Heart left ventricle (tissue), 16 donors: ENCODE measurements at regions not wholly inside any gene's neighbourhood (a gene's known extent, or its start where the extent isn't known, plus 50 kb on each side); places are given as distances from the start of the nearest gene placed in this dataset.

ENCODE experiments used
- ATAC-seq, 4 donors: fragments of 200-7000 bp; cut with Tn5 transposase; one replicate each; pipeline ENCODE4 v1.9.1; 2020 to 2022; ENCODE audit warnings: moderate library complexity in 4 of 4, mild to moderate bottlenecking in 3 of 4, moderate number of reproducible peaks in 1 of 4
- DNase-seq, 5 donors: peaks; one replicate each; pipeline ENCODE4 v3.0.0-alpha.2; 2020
- H3K27ac ChIP-seq, 12 donors: fragments of 200-600 bp; sonication (generic) in 4 of 12; one replicate each; pipeline versions ENCODE4 v1.5.0 to v1.8.0; 2016 to 2022; ENCODE audit warnings: mild to moderate bottlenecking in 2 of 12
- H3K27me3 ChIP-seq, 9 donors: fragments of 200-600 bp; sonication (generic) in 2 of 9; one replicate each; pipeline versions ENCODE4 v1.5.1 to v1.8.0; 2016 to 2022; ENCODE audit warnings: mild to moderate bottlenecking in 3 of 9
- H3K36me3 ChIP-seq, 9 donors: fragments of 200-600 bp; sonication (generic) in 2 of 9; one replicate each; pipeline versions ENCODE4 v1.5.0 to v1.8.0; 2018 to 2022; ENCODE audit warnings: mild to moderate bottlenecking in 2 of 9
- H3K4me1 ChIP-seq, 12 donors: fragments of 200-600 bp; sonication (generic) in 4 of 12; one replicate each; pipeline versions ENCODE4 v1.5.0 to v1.8.0; 2016 to 2022; ENCODE audit warnings: mild to moderate bottlenecking in 3 of 12
- H3K4me3 ChIP-seq, 12 donors: fragments of 200-600 bp; sonication (generic) in 4 of 12; one replicate each; pipeline versions ENCODE4 v1.5.0 to v1.8.0; 2017 to 2022; ENCODE audit warnings: mild to moderate bottlenecking in 9 of 12, moderate library complexity in 4 of 12
- H3K9me3 ChIP-seq, 12 donors: fragments of 200-600 bp; sonication (generic) in 4 of 12; one replicate each; pipeline versions ENCODE4 v1.5.0 to v1.8.0; 2016 to 2022; ENCODE audit warnings: mild to moderate bottlenecking in 1 of 12
- POLR2A ChIP-seq, 2 donors: fragments of 450-650 bp; IDR thresholded peaks; one replicate each; pipeline ENCODE4 v1.6.1; 2017; ENCODE audit warnings: antibody characterized with exemption in 2 of 2, mild to moderate bottlenecking in 2 of 2, moderate library complexity in 2 of 2
- WGBS, 4 donors: extraction: QIAGEN DNeasy Blood & Tissue Kit in 2 of 4; methylation state at CpG; one replicate each; pipeline versions ENCODE4 v1.1.5 to v1.1.7; 2013 to 2018; 5-methylcytosine and 5-hydroxymethylcytosine counted together
- intact Hi-C, 10 donors: fragments of 100-400 bp; cut with DNase I; formaldehyde crosslinking; loops; one replicate each; pipeline versions ENCODE4 v1.11.1 to v1.14.2; 2022
- TF ChIP-seq, protein P1 (sequence below), 12 donors: fragments of 200-600 bp; sonication (generic) in 4 of 12; IDR thresholded peaks; one replicate each; pipeline versions ENCODE4 v1.5.0 to v1.8.0; 2018 to 2022; ENCODE audit warnings: antibody characterized with exemption in 12 of 12, mild to moderate bottlenecking in 5 of 12
- donor health status: ischemic (EF 13 %, LVEDD 7.1; RV severe dilation, severe dysfunction).
- donor health status: healthy with polysubstance abuse.
- donor health status: DM: no; HTN: yes; CAD: no.
- donor health status: DM: no; HTN: no; CAD: no.
- donor health status: ischemic (EF 25% LVEDD 6.9; RV normal size, moderate dysfunction).
- donor health status: ischemic (EF 25% LVEDD 5.7; RV mildly dilated, moderate dysfunction).
- donor health status: healthy.
- donor health status: DM: yes; HTN: yes; CAD: no.
- donor health status: ischemic (EF 35%, LVEDD 5.7; RV mildly dilated, moderate dysfunction).
- donor health status: nonischemic (EF 11% LVEDD 7.7; RV severe dilation, severe dysfunction).
- donor health status: DM: yes; HTN: yes; CAD: no.
- donor health status: PGD.
- donor health status: ischemic (EF 29% LVEDD 5.4; RV normal size, mild dysfunction).
- donor health status: nonischemic (EF 23%, LVEDD 6.1; RV moderate dilation, normal function).

GRCh38 chr11:29022676-29023075 lies 914.5 kb downstream of the METTL15 start:
- Histone ChIP-seq H3K9me3 (peaks cover 0 to 3% (median 0%) of the 10 kb centered on the region in 12 donors), H3K4me3 (no peak overlapping the region), H3K4me1 (no peaks in the 10 kb centered on the region), H3K27ac (no peak overlapping the region), H3K27me3 (no peaks in the 10 kb centered on the region), H3K36me3 (no peaks in the 10 kb centered on the region)
- DNase-seq (no peak), ATAC-seq (no peak)
- TF ChIP-seq, protein P1, sequence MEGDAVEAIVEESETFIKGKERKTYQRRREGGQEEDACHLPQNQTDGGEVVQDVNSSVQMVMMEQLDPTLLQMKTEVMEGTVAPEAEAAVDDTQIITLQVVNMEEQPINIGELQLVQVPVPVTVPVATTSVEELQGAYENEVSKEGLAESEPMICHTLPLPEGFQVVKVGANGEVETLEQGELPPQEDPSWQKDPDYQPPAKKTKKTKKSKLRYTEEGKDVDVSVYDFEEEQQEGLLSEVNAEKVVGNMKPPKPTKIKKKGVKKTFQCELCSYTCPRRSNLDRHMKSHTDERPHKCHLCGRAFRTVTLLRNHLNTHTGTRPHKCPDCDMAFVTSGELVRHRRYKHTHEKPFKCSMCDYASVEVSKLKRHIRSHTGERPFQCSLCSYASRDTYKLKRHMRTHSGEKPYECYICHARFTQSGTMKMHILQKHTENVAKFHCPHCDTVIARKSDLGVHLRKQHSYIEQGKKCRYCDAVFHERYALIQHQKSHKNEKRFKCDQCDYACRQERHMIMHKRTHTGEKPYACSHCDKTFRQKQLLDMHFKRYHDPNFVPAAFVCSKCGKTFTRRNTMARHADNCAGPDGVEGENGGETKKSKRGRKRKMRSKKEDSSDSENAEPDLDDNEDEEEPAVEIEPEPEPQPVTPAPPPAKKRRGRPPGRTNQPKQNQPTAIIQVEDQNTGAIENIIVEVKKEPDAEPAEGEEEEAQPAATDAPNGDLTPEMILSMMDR (IDR thresholded peaks at IDR 0.05): no peak
- TF ChIP-seq POLR2A (IDR thresholded peaks at IDR 0.05): no peak
- WGBS, 4 donors: 16 to 43% (median 24%) methylated on average over 2 of the region's 2 CpGs
- intact Hi-C loops: no loop called here

DNA sequence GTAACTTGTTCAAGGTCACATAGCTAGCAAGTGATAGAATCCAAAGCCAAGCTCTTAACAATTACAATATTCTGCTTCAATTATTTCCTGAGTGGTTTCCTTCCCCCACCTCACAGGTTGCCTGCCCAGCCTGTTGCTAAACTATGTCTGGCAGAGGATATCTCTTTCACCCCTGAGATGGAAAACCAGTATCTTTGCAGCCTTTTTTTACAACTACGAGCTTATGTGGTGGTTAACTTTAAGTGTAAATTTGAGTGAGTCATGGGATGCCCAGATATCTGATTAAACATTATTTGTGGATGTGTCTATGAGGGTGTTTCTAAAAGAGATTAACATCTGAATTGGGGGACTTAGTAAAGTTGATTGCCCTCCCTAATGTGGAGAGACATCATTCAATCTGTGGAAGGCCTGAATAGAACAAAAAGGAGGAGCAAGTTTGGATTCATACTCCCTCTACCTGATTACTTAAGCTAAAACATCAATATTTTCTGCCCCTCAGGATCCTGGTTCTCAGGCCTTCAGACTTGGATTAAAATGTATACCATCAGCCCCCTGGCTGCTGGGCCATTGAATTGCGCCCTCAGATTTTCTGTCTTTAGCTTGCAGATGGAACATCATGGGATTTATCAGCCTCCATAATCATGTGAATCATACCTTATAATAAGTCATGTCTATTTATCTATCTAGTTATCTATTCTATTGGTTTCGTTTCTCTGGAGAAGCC lies 911.9 kb downstream of the METTL15 start:
- Histone ChIP-seq H3K27me3 (no peaks in the 10 kb centered on the region), H3K36me3 (no peaks in the 10 kb centered on the region), H3K27ac (no peak overlapping the region), H3K4me3 (no peak overlapping the region), H3K4me1 (no peaks in the 10 kb centered on the region), H3K9me3 (peaks cover 0 to 5% (median 0%) of the 10 kb centered on the region in 12 donors)
- WGBS, 4 donors: 62 to 73% (median 67%) methylated on average over 3 of the region's 3 CpGs
- no peak for TF ChIP-seq POLR2A (IDR thresholded peaks at IDR 0.05)
- ATAC-seq: no peak
- intact Hi-C loops: no loop called here
- DNase-seq: no peak

DNA sequence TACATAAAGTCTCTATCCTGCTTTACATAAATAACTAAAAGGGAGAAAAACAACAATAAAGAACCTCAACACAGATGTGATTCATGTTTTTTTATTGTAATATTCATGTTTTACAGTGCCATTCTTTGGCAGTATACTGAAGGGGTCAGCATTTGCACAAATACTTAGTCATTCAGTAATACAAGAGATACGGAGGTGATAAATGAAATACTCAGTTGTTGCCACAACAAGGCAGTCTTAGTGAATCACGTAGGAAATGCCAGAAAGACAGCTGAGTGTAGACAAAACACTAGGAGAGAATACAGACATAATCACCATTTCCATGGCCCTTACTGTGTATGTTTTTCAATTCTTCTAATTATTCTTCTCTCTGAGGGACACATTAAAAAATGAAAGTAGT lies 910.4 kb downstream of the METTL15 start:
- 16 to 35% (median 19%) methylated on average over 2 of the region's 2 CpGs for WGBS, 4 donors
- TF ChIP-seq, protein P1 (IDR thresholded peaks at IDR 0.05): no peak
- TF ChIP-seq POLR2A (IDR thresholded peaks at IDR 0.05): no peak

GRCh38 chr11:29017941-29018340 lies 909.8 kb downstream of the METTL15 start:
- 67 to 84% (median 80%) methylated on average over 2 of the region's 2 CpGs for WGBS, 4 donors
- Histone ChIP-seq H3K27ac (no peak overlapping the region), H3K4me1 (no peaks in the 10 kb centered on the region), H3K9me3 (peaks cover 0 to 5% (median 0%) of the 10 kb centered on the region in 12 donors), H3K4me3 (no peak overlapping the region), H3K27me3 (no peaks in the 10 kb centered on the region), H3K36me3 (no peaks in the 10 kb centered on the region)
- intact Hi-C loops: no loop called here
- no peak for TF ChIP-seq POLR2A (IDR thresholded peaks at IDR 0.05)
- TF ChIP-seq, protein P1 (IDR thresholded peaks at IDR 0.05): no peak
- no peak for DNase-seq
- ATAC-seq: no peak

More for the DNA sequence above, 910.4 kb downstream of the METTL15 start:
- DNase-seq: no peak
- no peak overlapping the region for H3K27ac ChIP-seq
- H3K9me3 ChIP-seq: peaks cover 0 to 5% (median 0%) of the 10 kb centered on the region in 12 donors
- intact Hi-C loops: no loop called here
- no peak for ATAC-seq
- H3K4me3 ChIP-seq: no peak overlapping the region
- H3K27me3 ChIP-seq: no peaks in the 10 kb centered on the region
- no peaks in the 10 kb centered on the region for H3K36me3 ChIP-seq
- no peaks in the 10 kb centered on the region for H3K4me1 ChIP-seq

- WGBS, 4 donors: 11 to 22% (median 18%) methylated on average over 2 of the region's 2 CpGs
These were observed 904.3 kb downstream of the METTL15 start for GRCh38 chr11:29012507-29012906.

More at GRCh38 chr11:29012507-29012906, 904.3 kb downstream of the METTL15 start:
- Histone ChIP-seq H3K36me3 (no peaks in the 10 kb centered on the region), H3K27me3 (no peaks in the 10 kb centered on the region), H3K4me1 (no peaks in the 10 kb centered on the region), H3K27ac (no peak overlapping the region), H3K4me3 (no peak overlapping the region), H3K9me3 (peaks cover 0 to 5% (median 0%) of the 10 kb centered on the region in 12 donors)
- intact Hi-C loops: no loop called here
- no peak for DNase-seq
- TF ChIP-seq POLR2A (IDR thresholded peaks at IDR 0.05): no peak
- TF ChIP-seq, protein P1 (IDR thresholded peaks at IDR 0.05): no peak
- no peak for ATAC-seq
